NCI-H1436 treated with DMSO at 0.1 percent for 48 hours (cell line): ENCODE measurements at regions not wholly inside any gene's neighbourhood (a gene's known extent, or its start where the extent isn't known, plus 50 kb on each side); places are given as distances from the start of the nearest gene placed in this dataset.
"Not testable (repeated sequence)": the region's sequence is repeated elsewhere in the genome, so short reads cannot be mapped to it uniquely, and the experiment has no call there.

Source experiments
- DNase-seq: peaks from one replicate; lab custom pipeline; 2025; lab: John Stamatoyannopoulos, UW

- DNase-seq, result no peak
Measured at GRCh38 chr4:85165808-85166207, 199.3 kb upstream of the WDFY3 start.

GRCh38 chr4:85166318-85166717, 199.8 kb upstream of the WDFY3 start:
- no peak for DNase-seq

DNA sequence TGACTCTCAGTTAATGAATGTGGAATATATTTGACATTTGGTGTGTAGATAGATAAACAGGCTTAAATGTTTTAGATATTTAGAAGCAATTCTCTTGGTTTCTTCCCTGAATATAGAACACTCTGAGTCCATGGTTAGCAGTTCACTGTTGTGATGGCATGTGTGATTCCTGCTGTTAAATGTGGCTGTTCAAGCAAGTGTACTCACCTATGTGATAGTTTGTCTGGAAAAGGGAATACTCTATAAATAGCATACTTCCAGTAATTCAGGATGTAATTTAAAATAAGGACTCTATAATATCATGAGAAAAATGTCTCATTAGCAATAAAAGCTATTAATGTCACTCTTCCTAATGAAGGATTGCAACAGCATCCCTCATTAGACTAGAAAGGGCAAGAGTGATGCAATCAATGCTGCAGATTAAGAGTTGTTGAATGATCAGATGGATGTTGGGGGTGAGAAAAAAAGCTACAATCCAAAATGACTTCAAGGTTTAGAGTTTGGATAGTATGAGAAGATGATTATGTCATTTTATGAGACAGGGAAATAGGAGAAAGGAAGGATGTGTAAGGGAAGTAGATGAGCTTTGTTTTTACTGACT, 201.8 kb upstream of the WDFY3 start:
- DNase-seq, result no peak

DNA sequence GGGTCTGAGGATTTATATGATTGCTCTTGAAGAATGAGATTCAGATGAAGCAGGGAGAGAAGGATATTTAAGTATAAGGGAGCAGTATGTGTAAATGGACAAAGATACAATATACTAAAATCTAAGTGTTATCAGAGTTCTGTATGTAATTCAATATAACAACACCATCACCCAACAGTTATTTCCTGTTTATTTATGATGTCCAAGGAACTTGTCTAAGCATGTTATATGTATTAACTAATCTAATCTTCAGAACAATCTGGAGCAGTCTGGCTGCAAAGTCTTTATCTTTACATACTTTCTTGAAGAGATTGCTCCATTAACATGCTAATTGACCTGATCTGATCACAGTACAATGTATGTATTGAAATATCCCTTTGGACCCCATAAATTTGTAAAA, 203.8 kb upstream of the WDFY3 start:
- no peak for DNase-seq

- DNase-seq, result no peak
Measured at GRCh38 chr4:85175190-85175589, 208.7 kb upstream of the WDFY3 start.

- DNase-seq, result no peak
Measured at GRCh38 chr4:85177092-85177491, 210.6 kb upstream of the WDFY3 start.

GRCh38 chr4:85177679-85178078, 211.2 kb upstream of the WDFY3 start:
- no peak for DNase-seq

DNA sequence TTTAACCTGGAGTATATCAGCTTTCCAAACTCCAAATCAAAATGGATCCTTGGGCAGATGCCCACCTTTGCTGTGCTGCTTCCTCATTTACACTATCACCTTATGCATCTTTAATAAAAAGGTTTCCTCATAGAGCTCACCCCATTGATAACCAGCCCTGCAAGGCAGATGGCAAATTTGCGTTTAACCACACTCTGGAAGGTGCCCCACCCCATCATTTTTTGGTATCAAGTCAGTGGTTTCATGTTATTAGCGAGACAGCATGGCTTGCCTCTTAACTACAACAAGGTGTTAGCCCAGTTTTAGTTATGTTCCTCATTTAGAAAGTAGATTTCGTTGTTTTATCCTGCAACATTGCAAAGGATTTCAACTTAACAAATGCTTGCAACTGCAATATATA, 214.0 kb upstream of the WDFY3 start:
- DNase-seq, result no peak

- DNase-seq, result no peak
Measured at GRCh38 chr4:85187106-85187505, 220.6 kb upstream of the WDFY3 start.

GRCh38 chr4:85196015-85196414, 229.5 kb upstream of the WDFY3 start:
- not testable (repeated sequence) for DNase-seq

- no peak for DNase-seq
Measured at GRCh38 chr4:85200106-85200505, 233.6 kb upstream of the WDFY3 start.

GRCh38 chr4:85209161-85209560, 242.7 kb upstream of the WDFY3 start:
- no peak for DNase-seq

DNA sequence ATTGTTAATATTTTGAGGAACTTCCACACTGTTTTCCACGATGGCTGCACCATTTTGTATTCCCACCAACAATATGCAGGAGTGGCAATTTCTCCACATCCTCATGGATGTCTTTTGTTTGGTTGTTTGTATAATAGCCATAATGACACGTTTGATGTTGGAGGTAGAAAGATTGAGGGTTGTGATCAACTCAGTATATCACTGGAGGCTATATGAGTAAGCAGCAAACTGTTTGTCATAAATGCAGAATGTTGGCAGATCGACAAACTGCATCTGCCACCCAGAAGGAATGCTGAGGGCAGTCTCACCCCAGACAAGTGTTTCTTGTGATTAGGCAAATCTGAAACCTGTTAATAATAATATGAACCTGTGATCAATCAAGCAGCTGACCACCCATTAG, 243.9 kb upstream of the WDFY3 start:
- DNase-seq, result no peak

- not testable (repeated sequence) for DNase-seq
Measured at GRCh38 chr4:85216571-85216970, 250.1 kb upstream of the WDFY3 start.

- DNase-seq, result no peak
Measured at GRCh38 chr4:85218756-85219155, 252.3 kb upstream of the WDFY3 start.

DNA sequence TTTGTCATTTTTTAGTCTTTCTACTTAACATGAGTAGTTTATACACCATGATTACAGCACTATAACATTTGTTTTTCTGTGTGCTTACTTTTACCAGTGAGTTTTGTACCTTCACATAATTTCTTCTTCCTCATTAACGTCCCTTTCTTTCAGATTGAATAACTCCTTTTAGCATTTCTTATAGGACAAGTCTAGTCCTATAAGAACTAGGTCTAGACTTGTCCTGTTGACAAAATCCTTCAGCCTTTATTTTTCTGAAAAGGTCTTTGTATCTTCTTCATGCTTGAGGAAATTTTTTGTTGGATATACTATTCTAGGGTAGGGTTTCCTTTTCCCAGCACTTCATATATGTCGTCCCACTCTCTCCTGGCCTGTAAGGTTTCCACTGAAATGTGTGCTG, 253.3 kb upstream of the ARHGAP24 start:
- no peak for DNase-seq

GRCh38 chr4:85222561-85222960, 252.4 kb upstream of the ARHGAP24 start:
- no peak for DNase-seq

GRCh38 chr4:85228264-85228663, 246.7 kb upstream of the ARHGAP24 start:
- DNase-seq, result no peak

- DNase-seq, result no peak
Measured at GRCh38 chr4:85233516-85233915, 241.4 kb upstream of the ARHGAP24 start.

GRCh38 chr4:85243857-85244256, 231.1 kb upstream of the ARHGAP24 start:
- DNase-seq, result no peak

GRCh38 chr4:85244638-85245037, 230.3 kb upstream of the ARHGAP24 start:
- no peak for DNase-seq

DNA sequence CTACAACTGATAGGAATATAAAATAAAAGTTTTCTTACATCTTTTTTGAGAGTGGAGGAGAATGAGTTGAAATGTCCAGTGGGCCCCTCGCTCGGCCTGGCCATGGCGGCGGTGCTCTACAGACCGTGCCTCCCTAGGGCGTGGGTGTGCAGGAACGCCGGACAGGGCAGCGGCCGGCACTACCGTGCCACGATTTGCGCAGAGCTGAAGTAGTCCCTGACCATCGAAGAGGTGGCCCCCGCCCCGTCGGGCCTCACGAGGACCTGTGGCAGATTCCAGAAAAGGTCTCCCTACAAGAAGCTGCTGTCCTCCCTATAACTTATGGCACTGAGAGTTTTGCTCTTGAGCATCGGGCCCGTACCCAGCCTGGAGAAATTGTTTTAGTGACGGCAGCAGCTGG, 228.9 kb upstream of the ARHGAP24 start:
- DNase-seq, result no peak

DNA sequence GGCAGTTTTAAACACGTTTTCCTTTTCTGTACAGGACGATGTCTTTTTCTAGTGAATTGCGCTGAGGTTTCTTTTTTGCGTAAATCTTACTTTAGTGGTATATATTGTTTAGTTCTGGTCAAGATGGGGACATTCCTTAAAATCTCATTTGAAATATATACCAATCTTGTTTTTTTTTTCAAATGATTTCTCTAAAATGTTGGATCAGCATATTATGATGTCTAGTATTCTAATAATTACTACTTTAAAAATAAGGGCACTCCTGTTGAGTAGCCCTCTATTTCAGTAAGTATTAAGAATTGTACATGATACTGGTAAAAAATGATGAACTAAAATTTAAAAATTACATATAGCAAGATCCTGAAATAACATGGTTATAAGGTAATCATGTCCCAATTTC, 224.1 kb upstream of the ARHGAP24 start:
- DNase-seq, result no peak

DNA sequence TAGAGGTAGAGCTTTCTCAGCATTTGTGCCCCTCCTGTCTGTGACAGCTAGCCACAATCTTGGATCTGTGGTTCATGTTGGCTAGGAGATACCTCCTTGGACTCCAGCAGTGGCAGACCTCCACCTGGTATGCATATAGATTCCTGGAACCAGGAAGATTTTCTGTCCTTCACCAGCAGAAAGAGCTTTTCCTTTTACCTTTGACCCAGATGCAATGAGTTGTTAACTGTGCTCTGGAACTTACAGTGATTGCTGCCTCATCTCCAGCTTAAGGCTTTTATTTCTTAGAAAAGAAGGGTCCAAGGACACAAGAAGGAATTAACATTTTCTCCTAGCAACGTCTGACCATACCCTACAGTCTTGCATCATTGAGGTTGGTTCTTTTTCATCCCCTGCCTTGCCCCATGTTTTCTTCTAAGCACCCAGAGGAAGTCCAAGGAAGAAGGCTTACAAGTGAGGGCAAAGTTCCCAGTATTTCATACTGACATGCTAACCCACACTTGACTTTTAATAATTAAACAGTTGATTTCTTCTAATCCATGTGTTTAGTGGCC, 217.1 kb upstream of the ARHGAP24 start:
- no peak for DNase-seq
